IMR-90 (cell line): ENCODE measurements at regions not wholly inside any gene's neighbourhood (a gene's known extent, or its start where the extent isn't known, plus 50 kb on each side); places are given as distances from the start of the nearest gene placed in this dataset.

Source experiments
- ATAC-seq: fragments of 200-7000 bp; cut with Tn5 transposase; 2 replicates; pipeline ENCODE4 v1.9.1; 2020; ENCODE audit warnings: low read depth, mild to moderate bottlenecking, moderate library complexity
- BruUV-seq: library from RNA; stranded (reverse); fragments of 400-500 nt; replicated peaks from 2 replicates; lab custom pipeline; 2021; lab: Mats Ljungman, UMichigan
- CTCF ChIA-PET: fragments of 300-600 bp; formaldehyde crosslinking; extraction: SDS; loops from one replicate; lab custom pipeline; 2021; ENCODE audit warnings: antibody characterized with exemption; lab: Yijun Ruan, JAX
- POLR2A ChIA-PET: fragments of 300-600 bp; sonication (Branson Sonifier 250); formaldehyde crosslinking; loops from one replicate; lab custom pipeline; 2022; ENCODE audit warnings: antibody characterized with exemption; ENCODE audit not compliant: unreplicated experiment; lab: Charles Lee
- DNase-seq: peaks from one replicate; pipeline ENCODE4 v3.0.0; 2013
- H2AFZ ChIP-seq: replicated peaks from 2 replicates; pipeline ENCODE3; 2013; ENCODE audit warnings: low read length, mild to moderate bottlenecking; ENCODE audit not compliant: poor library complexity
- H2AK5ac ChIP-seq: 2 replicates; pipeline ENCODE4 v1.6.1; 2013; ENCODE audit warnings: low read depth, low read length, inconsistent platforms
- H2AK9ac ChIP-seq: replicated peaks from 2 replicates; pipeline ENCODE3; 2013; ENCODE audit warnings: mild to moderate bottlenecking, low read depth, low read length, moderate library complexity; ENCODE audit not compliant: poor library complexity
- H2BK120ac ChIP-seq: 2 replicates; pipeline ENCODE4 v1.6.1; 2013; ENCODE audit warnings: low read depth, low read length, inconsistent platforms
- H2BK15ac ChIP-seq: 3 replicates; pipeline ENCODE4 v1.6.1; 2013; ENCODE audit warnings: low read depth, low read length, inconsistent platforms
- H2BK20ac ChIP-seq: 2 replicates; pipeline ENCODE4 v1.6.1; 2013; ENCODE audit warnings: low read depth, mild to moderate bottlenecking, inconsistent platforms, low read length, moderate library complexity
- H2BK5ac ChIP-seq: 2 replicates; pipeline ENCODE4 v1.6.1; 2013; ENCODE audit warnings: mild to moderate bottlenecking, low read depth, low read length, inconsistent platforms; ENCODE audit not compliant: poor library complexity, severe bottlenecking
- H3K14ac ChIP-seq: replicated peaks from 2 replicates; pipeline ENCODE4 v1.6.1; 2013; ENCODE audit warnings: low read depth, low read length, inconsistent platforms
- H3K18ac ChIP-seq: 2 replicates; pipeline ENCODE4 v1.6.1; 2013; ENCODE audit warnings: low read depth, low read length, control low read depth
- H3K23ac ChIP-seq: 2 replicates; pipeline ENCODE4 v1.6.1; 2013; ENCODE audit warnings: low read depth, low read length, inconsistent platforms
- H3K27ac ChIP-seq: 2 replicates; pipeline ENCODE4 v1.5.1; 2013; ENCODE audit warnings: mild to moderate bottlenecking, control low read depth, low read length; ENCODE audit not compliant: insufficient read depth
- H3K27me3 ChIP-seq: 2 replicates; pipeline ENCODE4 v1.6.1; 2013; ENCODE audit warnings: low read length; ENCODE audit not compliant: control insufficient read depth, insufficient read depth
- H3K36me3 ChIP-seq: 2 replicates; pipeline ENCODE4 v1.6.1; 2013; ENCODE audit warnings: low read length, mixed read lengths; ENCODE audit not compliant: control insufficient read depth, insufficient read depth
- H3K4ac ChIP-seq: 2 replicates; pipeline ENCODE4 v1.6.1; 2013; ENCODE audit warnings: low read depth, low read length, inconsistent platforms
- H3K4me1 ChIP-seq: 2 replicates; pipeline ENCODE4 v1.6.1; 2013; ENCODE audit warnings: low read length, mixed read lengths; ENCODE audit not compliant: control insufficient read depth, insufficient read depth
- H3K4me2 ChIP-seq: 2 replicates; pipeline ENCODE4 v1.6.1; 2013; ENCODE audit warnings: low read depth, mild to moderate bottlenecking, control low read depth, low read length, moderate library complexity
- H3K4me3 ChIP-seq: 2 replicates; pipeline ENCODE4 v1.5.1; 2013; ENCODE audit warnings: low read depth, mild to moderate bottlenecking, control low read depth, low read length, moderate library complexity; ENCODE audit not compliant: insufficient read depth
- H3K56ac ChIP-seq: 2 replicates; pipeline ENCODE4 v1.6.1; 2013; ENCODE audit warnings: low read length, inconsistent platforms; ENCODE audit not compliant: insufficient read depth; ENCODE audit errors: extremely low read depth
- H3K79me1 ChIP-seq, 2 experiments: 2 replicates each; pipeline ENCODE4 v1.6.1; 2013; ENCODE audit warnings: low read length in 2 of 2, inconsistent platforms in 1 of 2, low read depth in 1 of 2
- H3K9ac ChIP-seq: 2 replicates; pipeline ENCODE4 v1.6.1; 2013; ENCODE audit warnings: low read depth, low read length, control low read depth
- H3K9me1 ChIP-seq: 2 replicates; pipeline ENCODE4 v1.6.1; 2013; ENCODE audit warnings: low read length, inconsistent platforms; ENCODE audit not compliant: insufficient read depth
- H3K9me3 ChIP-seq: 2 replicates; pipeline ENCODE4 v1.6.1; 2013; ENCODE audit warnings: low read length; ENCODE audit not compliant: control insufficient read depth, insufficient read depth
- H4K20me1 ChIP-seq: 2 replicates; pipeline ENCODE4 v1.6.1; 2013; ENCODE audit warnings: low read length, inconsistent platforms; ENCODE audit not compliant: insufficient read depth
- H4K5ac ChIP-seq: 2 replicates; pipeline ENCODE4 v1.6.1; 2013; ENCODE audit warnings: mild to moderate bottlenecking, low read depth, low read length, control low read depth
- H4K8ac ChIP-seq, 2 experiments: 2 replicates each; pipeline ENCODE4 v1.6.1; 2013; ENCODE audit warnings: low read depth in 2 of 2, low read length in 2 of 2, control low read depth in 1 of 2, inconsistent platforms in 1 of 2
- H4K91ac ChIP-seq: 2 replicates; pipeline ENCODE4 v1.6.1; 2013; ENCODE audit warnings: low read depth, low read length, inconsistent platforms; ENCODE audit not compliant: insufficient read depth
- CEBPB ChIP-seq: IDR thresholded peaks from 2 replicates; pipeline ENCODE4 v1.6.1; 2012; ENCODE audit warnings: low read depth, low read length, improper control_type of control experiment
- POLR2A ChIP-seq: IDR thresholded peaks from 2 replicates; pipeline ENCODE4 v1.6.1; 2012; ENCODE audit warnings: mild to moderate bottlenecking, low read depth, low read length
- WGBS, 2 experiments: methylation state at CpG; one replicate each; pipeline versions ENCODE4 v1.1.5 to v1.1.7; 2013; ENCODE audit warnings: missing lambda C conversion rate in 2 of 2; ENCODE audit not compliant: insufficient read length in 1 of 2; ENCODE audit errors: extremely low coverage in 2 of 2; 5-methylcytosine and 5-hydroxymethylcytosine counted together
- dilution Hi-C: fragments of 300-500 bp; cut with HindIII; formaldehyde crosslinking; loops from one replicate; pipeline ENCODE4 v1.14.3; 2018; ENCODE audit warnings: low sequenced_read_pairs; ENCODE audit not compliant: unreplicated experiment
- in situ Hi-C: fragments of 300-500 bp; cut with MboI; formaldehyde crosslinking; loops from 3 replicates; pipeline ENCODE4 v1.14.3; 2019; ENCODE audit warnings: low sequenced_read_pairs, inconsistent platforms, mixed read lengths
- intact Hi-C: fragments of 100-400 bp; cut with micrococcal nuclease; formaldehyde crosslinking; loops from 2 replicates; pipeline ENCODE4 v1.10.0; 2022

- H3K27ac ChIP-seq, result no peak overlapping the region
- peak overlapping the region; percentile 45; the same call in 1 of the 2 replicates for H3K4ac ChIP-seq
- no peak overlapping the region for H3K9ac ChIP-seq
- ChIA-PET POLR2A (no interaction called here), CTCF (no interaction called here)
- peak overlapping the region; percentile 38 for H2AFZ ChIP-seq
- peak; percentile 39 for DNase-seq
- no peak overlapping the region for H2BK5ac ChIP-seq
- H3K9me1 ChIP-seq, result peaks cover 17% of the 10 kb centered on the region; the same call in 1 of the 2 replicates
- H4K5ac ChIP-seq, result no peak overlapping the region
- peak overlapping the region; percentile 48 for H2BK120ac ChIP-seq
- no peaks in the 10 kb centered on the region for H3K27me3 ChIP-seq
- H3K4me3 ChIP-seq, result no peak overlapping the region
- H3K18ac ChIP-seq, result peak overlapping the region; percentile 10; the same call in 1 of the 2 replicates
- H3K79me1 ChIP-seq, result no peaks in the 10 kb centered on the region
- H4K8ac ChIP-seq, result peak overlapping the region in 1 of 2 experiments; percentile 2; a peak in 1 of 4 replicates
- no peak overlapping the region for H2AK9ac ChIP-seq
- no peaks in the 10 kb centered on the region for H3K36me3 ChIP-seq
- BruUV-seq, result no TSS peak
- peak overlapping the region; percentile 16 for H3K14ac ChIP-seq
- no peak overlapping the region for H3K56ac ChIP-seq
- no peak overlapping the region for H2BK20ac ChIP-seq
- H4K20me1 ChIP-seq, result no peaks in the 10 kb centered on the region
- WGBS, 2 experiments, result 40% methylated on average over 1 of the region's 12 CpGs; no CpG with 5 or more reads in 1 of the 2 experiments
- no peaks in the 10 kb centered on the region for H3K9me3 ChIP-seq
- H3K4me1 ChIP-seq, result peaks cover 33% of the 10 kb centered on the region
- no peak for ATAC-seq
- peak overlapping the region; percentile 48; the same call in 1 of the 2 replicates for H4K91ac ChIP-seq
- dilution Hi-C loops, result no loop called here
- no peak overlapping the region for H3K4me2 ChIP-seq
- peak overlapping the region; percentile 65; the same call in 1 of the 3 replicates for H2BK15ac ChIP-seq
- TF ChIP-seq CEBPB (peak; percentile 52), POLR2A (no peak)
- peak overlapping the region; percentile 50; the same call in 1 of the 2 replicates for H2AK5ac ChIP-seq
- H3K23ac ChIP-seq, result 0 out of 2 replicates have a peak overlapping the region, but pooled peaks have one; percentile 62
- in situ Hi-C loops, result no loop called here
- intact Hi-C loops, result loop anchor here (10.0 kb wide), 1 partner anchor 142 kb away; no protein-coding TSS in a partner anchor
Observed at GRCh38 chr2:42962508-42962953, 170.1 kb upstream of the HAAO start.
